ENCODE measurements at regions not wholly inside any gene's neighbourhood (a gene's known extent, or its start where the extent isn't known, plus 50 kb on each side); places are given as distances from the start of the nearest gene placed in this dataset.
"Not testable (repeated sequence)": the region's sequence is repeated elsewhere in the genome, so short reads cannot be mapped to it uniquely, and the experiment has no call there.

DNA sequence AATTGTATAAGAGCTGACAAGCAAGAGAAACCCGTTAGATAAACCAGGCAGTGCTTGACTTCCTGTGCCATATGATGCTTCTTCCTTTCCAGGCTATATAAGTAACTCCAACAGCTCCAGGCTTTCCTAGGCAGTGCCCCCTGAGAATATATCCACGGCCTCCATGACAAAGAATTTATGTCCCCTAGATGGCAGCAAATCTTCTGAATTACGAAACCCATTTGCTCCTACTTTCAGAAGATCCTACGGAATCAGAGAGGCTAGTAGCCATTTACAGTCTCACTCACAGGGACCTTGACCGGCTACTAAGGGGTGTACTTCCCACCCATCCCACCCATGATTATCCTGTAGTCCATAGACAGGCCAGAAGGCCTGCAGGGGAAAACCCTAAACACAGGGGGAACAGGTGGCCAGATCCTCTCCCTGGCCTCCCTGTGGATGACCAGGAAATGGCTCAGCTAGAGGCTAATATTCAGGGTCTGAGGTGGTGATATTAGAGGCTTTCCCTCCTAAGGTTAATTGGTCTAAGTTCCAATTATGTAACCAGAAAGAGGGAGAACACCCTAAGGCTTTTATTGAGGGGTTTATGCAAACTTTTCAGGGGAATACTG lies 77.2 kb upstream of the DCD start:
- H3K36me3 ChIP-seq: no peaks in the 10 kb centered on the region
- H3K4me3 ChIP-seq (ENCODE audit: low read depth in 1 of 2, low read length in 1 of 2): no peak overlapping the region
- H3K9me3 ChIP-seq: no peaks in the 10 kb centered on the region
- H3K27me3 ChIP-seq: peaks cover 19% of the 10 kb centered on the region
- H3K4me1 ChIP-seq (ENCODE audit: control insufficient read depth in 1 of 2, insufficient read depth in 1 of 2, low read depth in 1 of 2, low read length in 1 of 2): no peaks in the 10 kb centered on the region
- H3K27ac ChIP-seq: no peak overlapping the region
- TF ChIP-seq, protein P1, sequence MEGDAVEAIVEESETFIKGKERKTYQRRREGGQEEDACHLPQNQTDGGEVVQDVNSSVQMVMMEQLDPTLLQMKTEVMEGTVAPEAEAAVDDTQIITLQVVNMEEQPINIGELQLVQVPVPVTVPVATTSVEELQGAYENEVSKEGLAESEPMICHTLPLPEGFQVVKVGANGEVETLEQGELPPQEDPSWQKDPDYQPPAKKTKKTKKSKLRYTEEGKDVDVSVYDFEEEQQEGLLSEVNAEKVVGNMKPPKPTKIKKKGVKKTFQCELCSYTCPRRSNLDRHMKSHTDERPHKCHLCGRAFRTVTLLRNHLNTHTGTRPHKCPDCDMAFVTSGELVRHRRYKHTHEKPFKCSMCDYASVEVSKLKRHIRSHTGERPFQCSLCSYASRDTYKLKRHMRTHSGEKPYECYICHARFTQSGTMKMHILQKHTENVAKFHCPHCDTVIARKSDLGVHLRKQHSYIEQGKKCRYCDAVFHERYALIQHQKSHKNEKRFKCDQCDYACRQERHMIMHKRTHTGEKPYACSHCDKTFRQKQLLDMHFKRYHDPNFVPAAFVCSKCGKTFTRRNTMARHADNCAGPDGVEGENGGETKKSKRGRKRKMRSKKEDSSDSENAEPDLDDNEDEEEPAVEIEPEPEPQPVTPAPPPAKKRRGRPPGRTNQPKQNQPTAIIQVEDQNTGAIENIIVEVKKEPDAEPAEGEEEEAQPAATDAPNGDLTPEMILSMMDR (IDR thresholded peaks at IDR 0.05): no peak

DNA sequence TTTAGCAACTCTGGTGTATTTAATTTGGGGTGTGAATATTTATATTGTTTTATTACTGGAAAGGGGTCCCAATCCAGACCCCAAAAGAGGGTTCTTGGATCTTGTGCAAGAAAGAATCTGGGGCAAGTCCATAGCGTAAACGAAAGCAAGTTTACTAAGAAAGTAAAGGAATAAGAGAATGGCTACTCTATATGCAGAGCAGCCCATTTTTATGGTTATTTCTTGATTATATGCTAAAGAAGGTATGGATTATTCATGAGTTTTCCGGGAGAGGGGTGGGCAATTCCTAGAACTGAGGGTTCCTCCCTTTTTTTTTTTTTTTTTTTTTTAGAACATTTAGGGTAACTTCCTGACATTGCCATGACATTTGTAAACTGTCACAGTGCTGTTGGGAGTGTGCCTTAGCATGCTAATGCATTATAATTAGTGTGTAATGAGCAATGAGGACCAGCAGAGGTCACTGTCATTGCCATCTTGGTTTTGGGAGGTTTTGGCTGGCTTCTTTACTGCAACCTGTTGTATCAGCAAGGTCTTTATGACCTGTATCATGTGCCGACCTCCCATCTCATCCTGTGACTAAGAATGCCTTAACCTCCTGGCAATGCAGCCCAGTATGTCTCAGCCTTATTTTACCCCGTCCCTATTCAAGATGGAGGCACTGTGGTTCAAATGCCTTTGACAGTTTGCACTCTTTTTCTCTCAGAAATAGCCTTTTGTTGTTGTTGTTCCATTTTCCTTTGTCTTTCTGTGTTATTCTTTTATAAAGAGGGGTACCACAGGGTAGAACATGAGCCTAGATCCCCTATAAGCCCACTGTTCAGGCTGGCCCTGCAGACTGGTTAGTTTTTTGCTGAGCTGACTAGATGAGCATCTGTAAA lies 75.5 kb upstream of the DCD start:
- Histone ChIP-seq H3K9me3 (no peaks in the 10 kb centered on the region), H3K36me3 (no peaks in the 10 kb centered on the region), H3K4me1 (ENCODE audit: control insufficient read depth in 1 of 2, insufficient read depth in 1 of 2, low read depth in 1 of 2, low read length in 1 of 2) (no peaks in the 10 kb centered on the region), H3K4me3 (ENCODE audit: low read depth in 1 of 2, low read length in 1 of 2) (no peak overlapping the region), H3K27me3 (peaks cover 27% of the 10 kb centered on the region), H3K27ac (no peak overlapping the region)
- TF ChIP-seq, protein P1 (IDR thresholded peaks at IDR 0.05): no peak

- Histone ChIP-seq H3K9me3 (no peaks in the 10 kb centered on the region), H3K27ac (no peak overlapping the region), H3K4me3 (ENCODE audit: low read depth in 1 of 2, low read length in 1 of 2) (no peak overlapping the region), H3K4me1 (ENCODE audit: control insufficient read depth in 1 of 2, insufficient read depth in 1 of 2, low read depth in 1 of 2, low read length in 1 of 2) (no peaks in the 10 kb centered on the region), H3K36me3 (no peaks in the 10 kb centered on the region), H3K27me3 (peaks cover 27% of the 10 kb centered on the region)
- TF ChIP-seq, protein P1 (IDR thresholded peaks at IDR 0.05): no peak
Measured at GRCh38 chr12:54721312-54721711, 73.1 kb upstream of the DCD start.

- no peaks in the 10 kb centered on the region for H3K36me3 ChIP-seq
- H3K27me3 ChIP-seq: peaks cover 27% of the 10 kb centered on the region
- H3K4me3 ChIP-seq (ENCODE audit: low read depth in 1 of 2, low read length in 1 of 2): no peak overlapping the region
- no peak overlapping the region for H3K27ac ChIP-seq
- H3K9me3 ChIP-seq: no peaks in the 10 kb centered on the region
- H3K4me1 ChIP-seq (ENCODE audit: control insufficient read depth in 1 of 2, insufficient read depth in 1 of 2, low read depth in 1 of 2, low read length in 1 of 2): no peaks in the 10 kb centered on the region
- TF ChIP-seq, protein P1 (IDR thresholded peaks at IDR 0.05): no peak
Measured at GRCh38 chr12:54719691-54720090, 71.5 kb upstream of the DCD start.

DNA sequence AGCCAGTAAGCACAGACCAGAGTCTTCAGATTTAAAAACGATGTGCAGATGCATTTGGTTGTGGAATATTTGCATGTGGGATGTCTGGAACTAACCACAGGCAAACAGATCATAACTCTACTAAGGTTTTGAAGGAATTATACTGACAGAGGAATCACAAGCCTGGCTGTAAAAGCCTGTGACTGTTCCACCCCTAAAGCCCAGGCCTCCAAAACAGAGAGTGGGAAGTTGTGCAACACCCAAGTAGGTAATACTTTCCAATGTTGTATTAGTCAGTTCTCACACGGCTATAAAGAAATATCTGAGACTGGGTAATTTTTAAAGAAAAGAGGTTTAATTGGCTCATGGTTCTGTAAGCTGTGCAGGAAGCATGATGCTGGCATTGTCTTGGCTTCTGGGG lies 68.1 kb upstream of the DCD start:
- H3K4me1 ChIP-seq (ENCODE audit: control insufficient read depth in 1 of 2, insufficient read depth in 1 of 2, low read depth in 1 of 2, low read length in 1 of 2): no peaks in the 10 kb centered on the region
- no peak overlapping the region for H3K27ac ChIP-seq
- no peaks in the 10 kb centered on the region for H3K9me3 ChIP-seq
- TF ChIP-seq, protein P1 (IDR thresholded peaks at IDR 0.05): no peak
- no peak overlapping the region for H3K4me3 ChIP-seq (ENCODE audit: low read depth in 1 of 2, low read length in 1 of 2)
- H3K27me3 ChIP-seq: peaks cover 13% of the 10 kb centered on the region
- no peaks in the 10 kb centered on the region for H3K36me3 ChIP-seq

DNA sequence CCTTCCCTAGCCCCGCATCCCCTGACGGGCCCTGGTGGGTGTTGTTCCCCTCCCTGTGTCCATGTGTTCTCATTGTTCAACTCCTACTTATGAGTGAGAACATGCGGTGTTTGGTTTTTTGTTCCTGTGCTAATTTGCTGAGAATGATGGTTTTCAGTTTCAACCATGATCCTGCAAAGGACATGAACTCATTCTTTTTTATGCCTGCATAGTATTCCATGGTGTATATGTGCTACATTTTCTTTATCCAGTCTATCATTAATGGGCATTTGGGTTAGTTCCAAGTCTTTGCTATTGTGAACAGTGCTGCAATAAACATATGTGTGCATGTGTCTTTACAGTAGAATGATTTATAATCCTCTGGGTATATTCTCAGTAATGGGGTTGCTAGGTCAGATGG lies 65.7 kb upstream of the DCD start:
- H3K27ac ChIP-seq; H3K4me1 ChIP-seq (ENCODE audit: control insufficient read depth in 1 of 2, insufficient read depth in 1 of 2, low read depth in 1 of 2, low read length in 1 of 2); H3K9me3 ChIP-seq; H3K4me3 ChIP-seq (ENCODE audit: low read depth in 1 of 2, low read length in 1 of 2); H3K36me3 ChIP-seq; H3K27me3 ChIP-seq: not testable (repeated sequence)

Measured in neutrophil (primary cell).